H9 (cell line): ENCODE measurements at regions not wholly inside any gene's neighbourhood (a gene's known extent, or its start where the extent isn't known, plus 50 kb on each side); places are given as distances from the start of the nearest gene placed in this dataset.

Experiments
- DNase-seq: peaks from one replicate; pipeline ENCODE4 v3.0.0-alpha.2; 2017
- H2AFZ ChIP-seq: one replicate; pipeline ENCODE4 v1.6.1; 2013; ENCODE audit warnings: mild to moderate bottlenecking, low read length, control low read depth, moderate library complexity
- H2AK5ac ChIP-seq: 2 replicates; pipeline ENCODE4 v1.6.1; 2013; ENCODE audit warnings: low read length, control low read depth, mixed read lengths; ENCODE audit not compliant: insufficient read length
- H2BK120ac ChIP-seq: one replicate; pipeline ENCODE4 v1.6.1; 2013; ENCODE audit warnings: low read depth, mild to moderate bottlenecking, low read length, control low read depth, inconsistent platforms; ENCODE audit not compliant: poor library complexity, severe bottlenecking
- H2BK12ac ChIP-seq: 2 replicates; pipeline ENCODE4 v1.6.1; 2013; ENCODE audit warnings: low read length, control low read depth, mixed read lengths, low read depth; ENCODE audit not compliant: insufficient read length
- H2BK15ac ChIP-seq: 2 replicates; pipeline ENCODE4 v1.6.1; 2013; ENCODE audit warnings: low read depth, low read length, control low read depth
- H2BK20ac ChIP-seq: one replicate; pipeline ENCODE4 v1.6.1; 2013; ENCODE audit warnings: low read depth, mild to moderate bottlenecking, low read length, control low read depth, inconsistent platforms; ENCODE audit not compliant: poor library complexity, severe bottlenecking
- H2BK5ac ChIP-seq: 2 replicates; pipeline ENCODE4 v1.6.1; 2013; ENCODE audit warnings: low read length, control low read depth, mixed read lengths; ENCODE audit not compliant: insufficient read length
- H3K14ac ChIP-seq: 2 replicates; pipeline ENCODE4 v1.6.1; 2013; ENCODE audit warnings: low read length, control low read depth; ENCODE audit not compliant: insufficient read depth
- H3K18ac ChIP-seq: 2 replicates; pipeline ENCODE4 v1.6.1; 2013; ENCODE audit warnings: low read depth, mild to moderate bottlenecking, mixed read lengths, low read length, control low read depth; ENCODE audit not compliant: insufficient read length
- H3K23ac ChIP-seq: 2 replicates; pipeline ENCODE4 v1.6.1; 2013; ENCODE audit warnings: low read length, control low read depth, mixed read lengths, low read depth; ENCODE audit not compliant: insufficient read length
- H3K23me2 ChIP-seq: 2 replicates; pipeline ENCODE4 v1.6.1; 2013; ENCODE audit warnings: low read depth, mild to moderate bottlenecking, mixed read lengths, low read length, control low read depth; ENCODE audit not compliant: insufficient read length, poor library complexity, severe bottlenecking
- H3K27ac ChIP-seq: 2 replicates; pipeline ENCODE4 v1.5.1; 2013; ENCODE audit warnings: low read length, control low read depth, mixed read lengths, low read depth; ENCODE audit not compliant: insufficient read length
- H3K27me3 ChIP-seq: 2 replicates; pipeline ENCODE4 v1.6.1; 2013; ENCODE audit warnings: low read length, control low read depth, inconsistent platforms; ENCODE audit not compliant: insufficient read depth
- H3K4ac ChIP-seq: 2 replicates; pipeline ENCODE4 v1.6.1; 2013; ENCODE audit warnings: low read depth, mild to moderate bottlenecking, control low read depth, inconsistent platforms, low read length, moderate library complexity
- H3K4me1 ChIP-seq: 2 replicates; pipeline ENCODE4 v1.6.1; 2013; ENCODE audit warnings: low read length, control low read depth, inconsistent platforms; ENCODE audit not compliant: insufficient read depth
- H3K4me2 ChIP-seq: 2 replicates; pipeline ENCODE4 v1.6.1; 2013; ENCODE audit warnings: low read length, control low read depth, mixed read lengths; ENCODE audit not compliant: insufficient read length, insufficient read depth
- H3K56ac ChIP-seq: 2 replicates; pipeline ENCODE4 v1.6.1; 2013; ENCODE audit warnings: low read depth, mild to moderate bottlenecking, mixed read lengths, low read length, control low read depth; ENCODE audit not compliant: insufficient read length
- H3K79me1 ChIP-seq: 2 replicates; pipeline ENCODE4 v1.6.1; 2013; ENCODE audit warnings: low read depth, mild to moderate bottlenecking, moderate library complexity, low read length, control low read depth, inconsistent platforms; ENCODE audit not compliant: insufficient read depth, poor library complexity, severe bottlenecking
- H3K79me2 ChIP-seq: 2 replicates; pipeline ENCODE4 v1.6.1; 2013; ENCODE audit warnings: low read length, control low read depth, inconsistent platforms; ENCODE audit not compliant: insufficient read depth
- H3K9ac ChIP-seq: 2 replicates; pipeline ENCODE4 v1.6.1; 2013; ENCODE audit warnings: low read length, control low read depth, mixed read lengths; ENCODE audit not compliant: insufficient read length; ENCODE audit errors: extremely low read depth
- H3K9me3 ChIP-seq: one replicate; pipeline ENCODE4 v1.6.1; 2013; ENCODE audit warnings: low read depth, low read length, inconsistent platforms; ENCODE audit not compliant: control insufficient read depth
- H3T11ph ChIP-seq: one replicate; pipeline ENCODE4 v1.6.1; 2013; ENCODE audit warnings: mild to moderate bottlenecking, low read length, control low read depth, inconsistent platforms
- H4K20me1 ChIP-seq: one replicate; pipeline ENCODE4 v1.6.1; 2013; ENCODE audit not compliant: control insufficient read depth, insufficient read length, insufficient read depth
- H4K5ac ChIP-seq: 2 replicates; pipeline ENCODE4 v1.6.1; 2013; ENCODE audit warnings: low read depth, mild to moderate bottlenecking, mixed read lengths, low read length, control low read depth; ENCODE audit not compliant: insufficient read length
- H4K8ac ChIP-seq: replicated peaks from 2 replicates; pipeline ENCODE4 v1.6.1; 2013; ENCODE audit warnings: low read length, control low read depth, mixed read lengths, low read depth; ENCODE audit not compliant: insufficient read length
- H4K91ac ChIP-seq: 2 replicates; pipeline ENCODE4 v1.6.1; 2013; ENCODE audit warnings: low read depth, mild to moderate bottlenecking, moderate library complexity, mixed read lengths, low read length, control low read depth; ENCODE audit not compliant: insufficient read length
- H3K27ac Mint-ChIP-seq, 3 experiments: 2 replicates in 2 of 3; 3 replicates in 1 of 3; pipeline ENCODE4 v1.8.0; 2020 to 2021; ENCODE audit warnings: mixed read lengths in 3 of 3, mild to moderate bottlenecking in 1 of 3, moderate library complexity in 1 of 3
- H3K27me3 Mint-ChIP-seq: 2 replicates; pipeline ENCODE4 v1.8.0; 2021; ENCODE audit warnings: low read depth, mild to moderate bottlenecking, moderate library complexity, mixed read lengths
- H3K36me3 Mint-ChIP-seq, 3 experiments: 2 replicates in 2 of 3; 3 replicates in 1 of 3; pipeline ENCODE4 v1.8.0; 2020 to 2021; ENCODE audit warnings: low read depth in 3 of 3, mixed read lengths in 3 of 3; ENCODE audit not compliant: insufficient read depth in 1 of 3
- H3K4me1 Mint-ChIP-seq, 2 experiments: 2 replicates each; pipeline ENCODE4 v1.8.0; 2020; ENCODE audit warnings: mixed read lengths in 2 of 2
- H3K4me3 Mint-ChIP-seq, 2 experiments: 2 replicates in 1 of 2; 3 replicates in 1 of 2; pipeline ENCODE4 v1.8.0; 2020 to 2021; ENCODE audit warnings: mild to moderate bottlenecking in 2 of 2, mixed read lengths in 2 of 2, moderate library complexity in 1 of 2
- H3K9me3 Mint-ChIP-seq, 2 experiments: 2 replicates in 1 of 2; 3 replicates in 1 of 2; pipeline ENCODE4 v1.8.0; 2020; ENCODE audit warnings: mild to moderate bottlenecking in 2 of 2, mixed read lengths in 2 of 2, moderate library complexity in 1 of 2
- CTCF ChIP-seq: fragments of 200-600 bp; sonication (generic); conservative IDR thresholded peaks from 3 replicates; pipeline ENCODE4 v1.8.0; 2021; ENCODE audit warnings: antibody characterized with exemption, mild to moderate bottlenecking
- WGBS: extraction: QIAGEN DNeasy Blood & Tissue Kit; methylation state at CpG from one replicate; pipeline ENCODE4 v1.1.7; 2013; ENCODE audit warnings: missing lambda C conversion rate, low lambda C conversion rate, mixed read lengths; ENCODE audit not compliant: insufficient read length; ENCODE audit errors: extremely low coverage; 5-methylcytosine and 5-hydroxymethylcytosine counted together

- Histone ChIP-seq H3K79me2 (no peaks in the 10 kb centered on the region), H4K91ac (no peak overlapping the region), H4K20me1 (no peaks in the 10 kb centered on the region), H3K4me1 (no peaks in the 10 kb centered on the region), H4K5ac (no peak overlapping the region), H2BK120ac (no peak overlapping the region), H3K56ac (no peak overlapping the region), H3K4me2 (no peak overlapping the region), H3K18ac (no peak overlapping the region), H3K79me1 (no peaks in the 10 kb centered on the region), H2AFZ (no peak overlapping the region), H4K8ac (no peak overlapping the region), H3K27ac (no peak overlapping the region), H2BK15ac (no peak overlapping the region), H3K23ac (no peak overlapping the region), H3K14ac (no peak overlapping the region), H3K4ac (no peak overlapping the region), H3T11ph (no peak overlapping the region), H3K23me2 (no peaks in the 10 kb centered on the region), H2AK5ac (no peak overlapping the region), H3K27me3 (peaks cover under 1% of the 10 kb centered on the region; the same call in 1 of the 2 replicates), H2BK12ac (no peak overlapping the region), H3K9ac (no peak overlapping the region), H2BK20ac (no peak overlapping the region), H3K9me3 (no peaks in the 10 kb centered on the region), H2BK5ac (no peak overlapping the region)
- no peak for DNase-seq
- Mint-ChIP-seq H3K27me3 (peaks cover 4% of the 10 kb centered on the region), H3K4me3 (no peak overlapping the region), H3K4me1 (peaks cover 16% of the 10 kb centered on the region in 2 experiments), H3K36me3 (peaks cover 9 to 29% (median 12%) of the 10 kb centered on the region in 3 experiments), H3K27ac (no peak overlapping the region), H3K9me3 (peaks cover 21 to 32% of the 10 kb centered on the region in 2 experiments)
- no peak for TF ChIP-seq CTCF
- no CpG with 5 or more reads among the region's 1 CpG for WGBS
Measured at GRCh38 chr5:17394086-17394485, 103.9 kb upstream of the TAF11L2 start.
